HG03159 (cell line): ENCODE measurements at regions not wholly inside any gene's neighbourhood (a gene's known extent, or its start where the extent isn't known, plus 50 kb on each side); places are given as distances from the start of the nearest gene placed in this dataset.

Experiments used
- ATAC-seq: cut with Tn5 transposase; IDR thresholded peaks from one replicate; pipeline ENCODE4 v1.9.1; 2021; ENCODE audit warnings: mild to moderate bottlenecking, moderate library complexity; ENCODE audit not compliant: unreplicated experiment

- ATAC-seq, result no peak
Measured at GRCh38 chr11:25317216-25317615, 820.4 kb downstream of the LUZP2 start.

- ATAC-seq, result no peak
Measured at GRCh38 chr11:25319127-25319526, 822.3 kb downstream of the LUZP2 start.

DNA sequence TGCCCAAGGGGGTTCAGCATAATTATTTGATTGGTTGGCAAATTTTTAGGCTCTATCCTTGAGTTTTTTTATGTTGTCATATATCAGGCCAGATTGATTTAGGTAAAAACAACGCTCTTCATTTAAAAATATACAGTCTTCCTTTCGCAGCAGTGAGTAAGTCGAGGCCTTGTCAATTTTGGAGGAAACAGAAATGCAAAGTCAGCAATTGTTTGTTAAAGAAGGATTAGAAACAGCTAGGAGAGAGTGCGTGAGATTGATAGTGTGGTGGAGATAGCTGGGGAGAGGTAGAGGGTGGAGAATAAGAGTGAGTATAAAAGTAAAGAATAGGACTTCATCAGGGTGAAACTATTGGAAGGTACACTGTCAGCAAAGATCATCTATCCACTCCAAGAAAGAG, 830.8 kb downstream of the LUZP2 start:
- ATAC-seq, result no peak

GRCh38 chr11:25339281-25339680, 842.4 kb downstream of the LUZP2 start:
- no peak for ATAC-seq

DNA sequence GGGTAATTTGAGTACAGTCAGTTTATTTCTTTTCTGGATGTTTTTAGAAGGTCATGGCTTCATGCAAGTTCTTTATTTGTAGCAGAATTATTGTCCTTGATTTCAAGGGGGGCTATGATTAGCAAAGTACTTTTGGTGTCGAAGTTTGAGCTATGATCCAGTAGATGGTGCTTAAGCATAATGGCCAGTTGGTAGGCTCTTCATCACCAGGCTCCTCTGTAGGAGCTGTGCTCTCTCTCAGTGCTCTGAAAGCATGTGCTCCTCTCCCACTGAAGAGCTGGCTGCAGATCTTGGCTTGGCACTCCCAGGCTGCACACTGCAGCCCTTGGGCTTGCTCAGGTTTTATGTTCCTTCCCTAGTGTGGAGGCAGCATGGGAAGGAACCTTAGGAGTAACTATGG, 852.7 kb downstream of the LUZP2 start:
- no peak for ATAC-seq

- no peak for ATAC-seq
Measured at GRCh38 chr11:25350899-25351803, 854.3 kb downstream of the LUZP2 start.

DNA sequence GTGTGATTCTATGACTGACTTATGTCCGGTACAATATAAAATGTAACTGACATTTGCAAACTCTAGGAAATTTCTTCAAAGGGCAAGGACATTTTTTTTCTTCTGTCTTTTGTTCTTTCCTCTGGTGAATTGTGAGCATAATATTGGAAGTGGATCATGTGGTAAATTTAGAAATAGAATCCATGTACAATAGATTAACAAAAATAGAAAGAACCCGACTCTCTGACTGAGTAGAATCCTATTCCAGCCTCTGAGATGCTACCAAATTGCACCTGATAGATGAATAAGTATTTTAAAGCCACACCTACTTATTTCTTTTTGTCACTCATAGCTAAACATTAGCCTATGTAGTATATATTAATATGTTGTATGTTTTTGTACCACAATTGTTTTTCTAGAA, 860.3 kb downstream of the LUZP2 start:
- ATAC-seq, result no peak

DNA sequence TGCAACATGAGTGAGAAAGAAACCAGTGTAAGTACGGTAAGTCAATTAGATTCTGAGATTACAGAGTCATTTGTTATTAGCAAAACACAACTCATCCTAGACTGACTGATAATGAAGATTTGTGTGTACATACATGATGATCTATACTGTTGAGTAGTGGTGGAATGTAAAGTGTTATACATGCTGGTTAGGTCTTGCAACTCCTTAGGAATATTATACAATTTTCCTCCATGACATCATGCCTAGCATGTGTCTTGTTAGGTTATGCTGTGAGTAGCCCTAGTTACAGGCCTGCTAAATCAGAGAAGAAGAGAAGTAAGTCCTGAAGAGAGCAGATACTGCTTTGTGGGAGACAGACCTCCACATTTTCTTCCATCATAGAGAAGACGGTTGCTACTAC, 880.6 kb downstream of the LUZP2 start:
- ATAC-seq, result no peak

GRCh38 chr11:25396847-25397246, 900.0 kb downstream of the LUZP2 start:
- ATAC-seq, result no peak

- no peak for ATAC-seq
Measured at GRCh38 chr11:25408146-25408545, 911.3 kb downstream of the LUZP2 start.

- no peak for ATAC-seq
Measured at GRCh38 chr11:25415793-25416192, 916.1 kb upstream of the ANO3 start.

DNA sequence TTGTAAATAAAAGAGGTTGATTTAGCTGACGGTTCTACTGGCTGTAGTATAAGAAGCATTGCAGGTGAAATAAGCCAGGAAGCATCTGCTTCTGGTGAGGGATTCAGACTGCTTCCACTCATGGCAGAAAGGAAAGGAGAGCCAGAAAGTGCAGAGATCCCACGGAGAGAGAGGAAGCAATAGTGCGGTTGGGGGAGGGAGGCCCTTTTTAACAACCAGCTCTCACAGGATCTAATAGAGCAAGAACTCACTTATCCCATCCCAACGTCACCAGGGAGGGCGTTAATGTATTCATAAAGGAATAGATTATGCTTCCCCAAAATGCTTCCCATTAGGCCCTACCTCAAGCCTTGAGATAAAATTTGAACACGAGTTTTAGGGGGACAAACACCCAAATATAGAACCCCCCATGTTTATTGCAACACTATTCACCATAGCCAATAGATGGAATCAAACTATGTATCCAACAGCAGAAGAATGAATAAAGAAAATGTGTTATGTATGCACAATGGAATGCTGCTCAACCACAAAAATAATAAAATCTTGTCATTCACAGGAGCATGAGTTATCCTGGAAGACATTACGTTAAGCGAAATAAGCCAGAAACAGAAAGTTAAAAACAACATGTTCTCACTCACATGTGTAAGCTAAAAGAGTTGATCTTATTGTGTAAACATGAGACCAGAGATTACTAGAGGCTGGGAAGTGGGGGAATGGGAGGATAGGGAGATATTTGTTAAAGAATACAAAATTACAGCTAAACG, 908.3 kb upstream of the ANO3 start:
- no peak for ATAC-seq

- ATAC-seq, result no peak
Measured at GRCh38 chr11:25432376-25432775, 899.6 kb upstream of the ANO3 start.

- no peak for ATAC-seq
Measured at GRCh38 chr11:25435197-25435596, 896.7 kb upstream of the ANO3 start.

- no peak for ATAC-seq
Measured at GRCh38 chr11:25436326-25436725, 895.6 kb upstream of the ANO3 start.

GRCh38 chr11:25441421-25441820, 890.5 kb upstream of the ANO3 start:
- ATAC-seq, result no peak

- no peak for ATAC-seq
Measured at GRCh38 chr11:25449091-25449490, 882.8 kb upstream of the ANO3 start.

- no peak for ATAC-seq
Measured at GRCh38 chr11:25453471-25453870, 878.5 kb upstream of the ANO3 start.

DNA sequence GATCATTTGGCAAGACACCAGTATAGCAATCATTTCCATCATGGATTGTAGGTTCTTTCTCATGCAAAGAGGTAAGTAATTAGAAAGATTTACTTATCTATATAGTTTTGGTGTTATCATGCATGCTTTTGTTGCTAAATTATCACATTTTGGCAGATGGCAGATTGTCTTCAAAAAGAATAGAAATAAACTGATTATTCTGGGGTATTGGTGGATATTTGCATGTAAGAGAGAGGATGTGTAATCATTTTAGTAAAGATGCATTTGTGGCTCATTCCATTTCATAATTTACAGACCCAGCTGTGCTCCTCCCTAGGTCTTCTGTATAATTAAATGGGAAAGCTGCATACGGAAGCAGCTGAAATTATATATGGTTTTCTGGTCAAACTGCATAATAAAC, 875.7 kb upstream of the ANO3 start:
- no peak for ATAC-seq

DNA sequence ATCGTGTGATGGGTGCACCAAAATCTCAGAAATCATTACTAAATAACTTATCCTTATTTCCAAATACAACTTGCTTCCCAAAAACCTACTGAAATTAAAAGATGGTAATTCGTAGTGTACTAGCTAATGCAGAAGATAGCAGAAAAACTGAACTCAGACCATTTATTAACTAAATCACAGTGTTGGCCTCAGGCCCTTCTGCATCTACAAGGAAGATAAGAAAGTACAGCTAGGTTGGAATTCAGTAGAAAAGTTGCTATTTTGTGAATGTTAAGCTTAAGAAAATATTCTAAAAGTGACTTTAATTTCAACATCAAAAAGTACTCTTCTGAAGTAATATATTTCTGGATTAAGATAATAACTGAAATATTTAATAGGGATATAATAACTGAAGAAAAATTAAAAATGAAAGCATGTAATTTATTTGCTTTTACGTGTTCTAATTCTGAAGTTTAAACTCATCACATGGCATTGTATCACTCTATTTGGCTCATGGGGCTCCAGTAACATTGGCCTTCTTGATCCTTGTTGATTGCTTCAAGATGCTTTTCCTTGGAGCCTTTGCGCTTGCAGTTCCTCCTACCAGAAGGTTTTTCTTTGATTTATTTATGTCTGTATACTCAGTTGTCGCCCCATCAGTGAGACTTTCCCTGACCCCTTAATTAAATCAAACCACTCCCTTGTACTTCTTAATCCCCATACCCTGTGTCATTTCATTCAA, 847.9 kb upstream of the ANO3 start:
- ATAC-seq, result no peak

GRCh38 chr11:25485315-25485714, 846.6 kb upstream of the ANO3 start:
- ATAC-seq, result no peak
